HG03095 (cell line): ENCODE measurements at regions not wholly inside any gene's neighbourhood (a gene's known extent, or its start where the extent isn't known, plus 50 kb on each side); places are given as distances from the start of the nearest gene placed in this dataset.
A peak's percentile ranks its signal among the peaks of the same experiment; 100 is the strongest.
"Not testable (repeated sequence)": the region's sequence is repeated elsewhere in the genome, so short reads cannot be mapped to it uniquely, and the experiment has no call there.

Experiments used
- ATAC-seq: cut with Tn5 transposase; IDR thresholded peaks from one replicate; pipeline ENCODE4 v1.9.1; 2021; ENCODE audit warnings: moderate library complexity; ENCODE audit not compliant: unreplicated experiment

DNA sequence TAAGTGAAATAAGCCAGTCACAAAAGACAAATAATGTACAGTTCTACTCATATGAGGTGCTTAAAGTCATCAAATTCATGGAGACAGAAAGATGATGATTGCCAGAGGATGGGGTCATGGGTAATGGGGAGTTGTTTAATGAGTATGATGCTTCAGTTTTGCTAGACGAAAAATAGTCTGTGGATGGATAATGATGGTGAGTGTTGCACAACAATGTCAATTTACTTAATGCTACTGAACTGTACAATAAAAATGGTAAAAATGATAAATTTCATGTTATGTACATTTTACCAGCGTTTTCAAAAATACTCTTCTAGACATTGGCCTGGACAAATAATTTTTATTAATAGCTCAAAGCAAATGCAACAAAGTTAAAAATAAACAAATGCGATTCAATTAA, 118.5 kb upstream of the KYNU start:
- no peak for ATAC-seq

DNA sequence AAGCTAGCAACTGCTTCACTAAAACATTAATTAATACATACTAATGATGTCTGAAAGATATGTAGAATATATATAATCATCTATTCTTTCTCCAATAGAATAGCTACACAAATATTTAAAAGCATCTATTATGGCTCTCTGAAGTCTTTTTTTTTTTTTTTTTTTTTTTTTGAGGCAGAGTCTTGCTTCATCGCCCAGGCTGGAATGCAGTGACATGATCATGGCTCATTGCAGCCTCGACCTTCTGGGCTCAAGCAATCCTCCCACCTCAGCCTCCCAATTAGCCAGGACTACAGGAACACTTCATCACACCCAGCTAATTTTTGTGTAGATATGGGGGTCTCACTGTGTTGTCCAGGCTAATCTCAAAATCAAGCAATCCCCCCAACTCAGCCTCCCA, 120.4 kb upstream of the KYNU start:
- no peak for ATAC-seq

DNA sequence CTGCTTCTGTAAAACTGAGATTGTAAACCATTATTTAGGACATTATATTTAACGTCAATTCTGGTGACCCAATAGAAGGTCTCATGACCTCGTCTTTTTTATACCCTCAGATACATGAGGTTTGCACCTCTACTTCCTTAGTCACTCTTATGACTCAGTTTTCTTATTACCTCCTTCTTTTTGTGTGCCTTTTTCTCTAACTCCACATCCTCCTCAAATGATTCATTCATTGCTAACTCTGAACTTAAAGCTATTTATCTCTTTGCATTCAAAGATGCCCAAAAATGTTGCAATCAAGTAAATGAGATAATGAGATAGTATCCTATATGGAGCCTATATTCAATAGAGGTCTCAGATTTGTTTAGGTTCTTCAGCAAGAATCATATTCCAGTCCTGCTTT, 121.0 kb upstream of the KYNU start:
- ATAC-seq, result no peak

DNA sequence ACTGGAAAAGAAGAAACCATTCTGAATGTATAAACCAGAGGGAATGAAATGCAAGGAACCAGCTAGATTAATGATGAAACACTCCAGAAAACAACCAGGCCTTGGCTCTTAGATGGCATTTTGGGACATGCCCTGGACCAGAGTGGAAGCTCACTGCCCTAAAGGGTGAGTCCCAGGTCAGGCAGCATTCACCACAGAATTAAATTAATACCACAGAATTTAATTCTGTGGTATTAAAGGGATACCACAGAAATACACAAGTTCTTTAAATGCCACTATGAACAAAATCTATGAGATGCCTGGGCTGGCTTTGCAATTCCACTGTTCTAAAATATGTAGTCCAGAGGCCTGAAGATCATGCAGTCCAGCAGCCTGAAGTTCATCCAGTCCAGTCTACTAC, 122.3 kb upstream of the KYNU start:
- ATAC-seq, result no peak

DNA sequence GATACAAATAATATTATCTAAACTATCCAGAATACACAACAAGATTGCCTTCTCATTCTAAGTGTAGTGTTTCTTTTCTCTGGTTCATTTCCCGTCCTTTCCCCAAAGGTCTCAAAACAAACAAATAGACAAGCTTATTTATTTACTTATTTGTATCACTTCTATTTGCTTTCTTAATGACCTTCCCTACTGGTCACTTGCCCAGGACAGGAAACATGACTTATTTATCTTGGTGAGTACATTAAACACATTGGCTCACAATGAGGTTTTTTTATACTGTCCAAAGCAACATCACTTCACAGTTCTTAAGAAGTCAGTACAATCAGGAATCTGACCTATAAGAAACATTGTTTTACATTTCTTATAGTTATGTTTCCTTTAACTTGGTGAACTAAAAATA, 123.3 kb upstream of the KYNU start:
- ATAC-seq, result no peak

DNA sequence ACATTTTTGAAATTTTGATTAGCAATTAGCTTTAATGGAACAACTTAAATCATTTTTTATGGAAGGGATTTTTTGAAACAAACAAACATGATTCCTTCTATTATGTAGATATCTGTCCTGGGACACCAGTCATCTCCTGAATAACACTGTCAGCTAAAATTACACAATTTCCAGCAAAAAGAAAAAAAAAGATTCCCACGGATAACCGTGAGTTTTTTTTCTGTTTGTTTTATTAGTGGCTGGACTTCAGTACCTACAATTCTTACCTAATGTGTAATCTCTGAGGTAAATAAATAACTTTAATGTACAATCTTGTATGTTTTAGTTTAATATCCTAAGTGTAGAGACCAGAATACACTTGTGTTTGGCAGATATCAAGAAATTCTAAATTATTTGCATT, 126.6 kb upstream of the KYNU start:
- ATAC-seq, result no peak

DNA sequence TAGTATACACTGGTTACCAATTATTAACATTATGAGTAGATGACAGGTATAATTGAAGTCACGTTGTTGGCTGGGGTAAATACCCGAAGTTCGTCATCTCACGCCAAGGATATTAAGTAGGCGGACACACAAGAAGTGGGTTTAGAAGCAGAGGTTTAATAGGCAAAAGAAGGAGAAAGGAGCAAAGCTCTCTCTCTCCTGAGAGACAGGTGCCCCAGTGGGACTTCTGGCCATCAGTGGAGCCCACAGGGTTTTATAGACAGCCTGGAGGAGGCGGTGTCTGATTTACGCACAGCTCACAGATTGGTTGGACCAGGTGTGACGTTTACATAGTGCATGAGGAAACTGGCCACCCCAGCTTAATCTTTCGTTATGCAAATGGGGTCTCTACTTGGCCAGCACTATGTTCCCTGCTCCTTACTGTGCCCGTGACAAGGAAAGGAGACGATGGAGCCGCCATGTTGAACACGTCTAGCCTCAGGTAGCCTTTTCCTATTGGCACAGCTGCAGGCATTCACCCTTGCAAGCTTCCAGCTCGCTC, 128.8 kb upstream of the KYNU start:
- ATAC-seq, result no peak

DNA sequence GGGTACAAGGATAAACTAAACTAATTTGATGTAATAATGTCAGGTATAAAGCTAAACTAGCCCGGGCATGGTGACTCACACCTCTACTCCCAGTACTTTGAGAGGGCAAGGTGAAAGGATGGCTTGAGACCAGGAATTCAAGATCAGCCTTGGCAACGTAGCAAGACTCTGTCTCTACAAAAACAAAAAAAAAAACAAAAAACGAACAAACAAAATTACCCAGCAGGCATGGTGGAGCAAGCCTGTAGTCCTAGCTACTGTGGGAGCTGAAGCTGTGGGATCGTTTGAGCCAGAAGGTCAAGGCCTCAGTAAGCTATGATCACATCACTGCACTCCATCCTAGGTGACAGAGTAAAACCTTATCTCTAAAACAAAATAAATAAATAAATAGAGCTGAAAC, 131.8 kb upstream of the KYNU start:
- ATAC-seq, result no peak

DNA sequence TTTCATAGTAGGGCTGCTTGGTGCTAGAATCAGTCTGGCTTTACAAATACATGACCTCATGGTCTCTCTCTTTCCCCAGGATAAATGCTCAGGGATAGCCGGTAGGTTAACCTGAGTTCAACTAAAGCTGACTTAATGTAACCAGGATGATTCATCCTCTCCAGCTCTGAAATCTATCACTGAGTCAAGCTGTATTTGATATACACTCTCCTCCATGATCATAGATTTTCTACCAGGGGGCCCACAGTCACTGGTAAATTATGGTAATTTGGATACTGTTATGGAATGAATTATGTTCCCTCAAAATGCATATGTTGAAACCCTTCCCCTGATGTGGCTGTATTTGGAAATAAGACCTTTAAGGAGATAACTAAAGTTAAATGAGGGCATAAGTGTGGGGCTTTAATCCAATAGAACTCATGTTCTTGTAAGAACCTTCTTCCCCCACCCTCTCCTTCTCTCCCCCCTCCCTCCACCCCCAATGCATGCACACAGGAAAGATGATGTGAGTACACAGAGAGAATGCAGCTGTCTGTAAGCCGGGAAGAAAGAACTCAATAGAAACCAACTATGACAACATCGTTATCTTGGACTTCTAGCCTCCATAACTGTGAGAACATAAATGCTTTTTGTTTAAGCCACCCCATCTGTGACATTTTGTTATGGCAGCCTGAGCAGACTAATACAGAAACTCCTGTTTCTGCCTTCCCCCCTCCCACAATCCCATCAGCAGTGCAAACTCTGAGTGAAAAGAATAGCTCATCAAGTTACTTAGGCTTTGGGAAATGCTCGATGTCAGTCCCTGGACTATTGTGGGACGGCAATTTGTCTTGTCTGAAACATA, 134.9 kb upstream of the KYNU start:
- ATAC-seq, result peak; percentile 6

DNA sequence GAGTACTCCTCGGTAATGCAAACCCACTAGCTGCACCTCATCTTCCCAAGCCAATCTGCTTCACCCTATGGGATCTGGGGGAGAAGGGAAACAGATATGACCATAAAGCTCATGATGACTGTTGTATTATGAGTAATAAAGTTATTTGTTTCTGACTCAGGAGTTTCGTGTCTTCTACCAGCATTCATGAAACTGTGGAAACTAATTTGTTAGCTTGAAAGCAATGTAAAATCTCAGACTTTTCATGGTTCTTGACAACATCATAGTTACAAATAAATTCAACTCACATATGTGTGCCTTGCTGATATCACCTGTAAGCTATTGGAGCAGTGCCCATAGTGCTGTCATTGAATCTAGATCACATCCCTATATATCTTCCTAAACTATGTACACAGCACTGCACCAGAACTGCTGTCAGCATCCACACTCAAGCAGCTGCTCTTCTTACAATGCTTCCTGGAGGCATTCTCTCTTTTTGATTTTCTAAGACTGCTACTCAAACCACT, 135.6 kb upstream of the KYNU start:
- peak; percentile 61 for ATAC-seq

DNA sequence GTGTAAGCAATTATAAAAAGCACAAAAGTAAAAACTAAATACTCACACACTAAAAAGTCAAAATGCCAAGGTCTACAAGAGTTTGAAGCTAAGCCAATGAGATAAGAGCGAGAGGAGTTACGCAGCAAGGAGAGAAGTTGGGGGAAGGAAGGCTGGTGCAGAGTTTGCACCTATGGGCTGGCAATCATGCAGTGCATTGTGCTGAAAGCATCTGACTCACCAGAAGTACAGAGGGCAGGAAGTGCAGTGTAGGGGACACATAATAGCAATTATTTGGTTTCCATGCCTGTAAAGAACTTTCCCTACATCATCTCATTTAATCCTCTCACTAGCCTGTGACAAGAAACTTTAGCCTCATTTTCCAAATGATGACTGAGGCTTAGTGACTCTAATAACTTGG, 142.7 kb upstream of the KYNU start:
- no peak for ATAC-seq

DNA sequence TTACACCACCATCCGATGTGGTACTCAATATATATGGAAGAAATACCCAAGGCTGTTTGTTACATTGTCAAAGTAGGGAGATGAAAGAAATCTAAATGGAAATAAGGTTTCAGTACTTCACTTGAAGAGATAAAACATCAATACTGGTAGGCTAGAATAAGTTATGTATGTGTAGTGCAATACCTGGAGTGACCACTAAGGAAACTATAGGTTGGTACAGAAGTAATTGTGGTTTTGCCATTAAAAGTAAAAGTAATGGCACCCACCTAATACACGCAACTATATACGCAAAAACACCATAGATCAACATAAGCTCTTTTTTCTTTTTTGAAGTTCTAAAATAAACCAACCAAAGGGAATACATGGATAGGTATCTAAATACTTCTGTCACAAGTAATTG, 143.2 kb upstream of the KYNU start:
- no peak for ATAC-seq

DNA sequence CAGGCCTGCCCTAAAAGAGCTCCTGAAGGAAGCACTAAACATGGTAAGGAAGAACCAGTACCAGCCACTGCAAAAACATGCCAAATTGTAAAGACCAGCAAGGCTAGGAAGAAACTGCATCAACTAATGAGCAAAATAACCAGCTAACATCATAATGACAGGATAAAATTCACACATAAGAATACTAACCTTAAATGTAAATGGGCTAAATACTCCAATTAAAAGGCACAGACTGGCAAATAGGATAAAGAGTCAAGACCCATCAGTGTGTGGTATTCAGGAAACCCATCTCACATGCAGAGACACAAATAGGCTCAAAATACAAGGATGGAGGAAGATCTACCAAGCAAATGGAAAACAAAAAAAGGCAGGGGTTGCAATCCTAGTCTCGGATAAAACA, 147.7 kb upstream of the KYNU start:
- ATAC-seq, result not testable (repeated sequence)

DNA sequence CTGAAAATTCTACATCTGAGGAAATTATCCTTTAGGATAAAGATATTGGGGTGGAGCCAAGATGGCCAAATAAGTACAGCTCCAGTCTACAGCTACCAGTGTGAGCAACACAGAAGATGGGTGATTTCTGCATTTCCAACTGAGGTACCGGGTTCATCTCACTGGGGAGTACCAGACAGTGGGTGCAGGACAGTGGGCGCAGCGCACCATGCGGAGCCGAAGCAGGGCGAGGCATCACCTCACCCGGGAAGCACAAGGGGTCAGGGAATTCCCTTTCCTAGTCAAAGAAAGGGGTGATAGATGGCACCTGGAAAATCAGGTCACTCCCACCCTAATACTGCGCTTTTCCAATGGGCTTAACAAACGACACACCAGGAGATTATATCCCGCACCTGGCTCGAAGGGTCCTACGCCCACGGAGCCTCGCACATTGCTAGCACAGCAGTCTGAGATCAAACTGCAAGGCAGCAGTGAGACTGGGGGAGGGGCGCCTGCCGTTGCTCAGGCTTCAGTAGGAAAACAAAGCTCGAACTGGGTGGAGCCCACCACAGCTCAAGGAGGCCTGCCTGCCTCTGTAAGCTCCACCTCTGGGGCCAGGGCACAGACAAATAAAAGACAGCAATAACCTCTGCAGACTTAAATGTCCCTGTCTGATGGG, 149.5 kb upstream of the KYNU start:
- not testable (repeated sequence) for ATAC-seq

DNA sequence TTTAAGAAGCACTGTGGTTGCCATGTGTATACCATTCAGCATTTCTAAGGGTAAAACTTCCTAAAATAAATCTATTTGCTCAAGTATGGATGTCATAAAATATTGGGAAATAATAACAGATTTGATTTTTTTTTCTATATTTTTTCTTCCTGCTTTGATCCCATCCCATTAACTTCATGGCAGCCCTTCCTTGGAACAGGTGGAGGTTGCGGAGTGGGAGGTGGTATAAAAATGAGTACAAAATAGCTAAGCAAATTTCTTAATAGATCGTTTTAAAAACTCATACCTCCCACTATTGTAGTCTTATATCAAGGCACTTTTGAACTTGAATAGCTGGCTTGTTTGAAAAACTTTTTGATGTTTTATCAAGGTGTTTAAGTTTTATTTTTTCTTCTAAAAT, 152.1 kb upstream of the KYNU start:
- ATAC-seq, result no peak

DNA sequence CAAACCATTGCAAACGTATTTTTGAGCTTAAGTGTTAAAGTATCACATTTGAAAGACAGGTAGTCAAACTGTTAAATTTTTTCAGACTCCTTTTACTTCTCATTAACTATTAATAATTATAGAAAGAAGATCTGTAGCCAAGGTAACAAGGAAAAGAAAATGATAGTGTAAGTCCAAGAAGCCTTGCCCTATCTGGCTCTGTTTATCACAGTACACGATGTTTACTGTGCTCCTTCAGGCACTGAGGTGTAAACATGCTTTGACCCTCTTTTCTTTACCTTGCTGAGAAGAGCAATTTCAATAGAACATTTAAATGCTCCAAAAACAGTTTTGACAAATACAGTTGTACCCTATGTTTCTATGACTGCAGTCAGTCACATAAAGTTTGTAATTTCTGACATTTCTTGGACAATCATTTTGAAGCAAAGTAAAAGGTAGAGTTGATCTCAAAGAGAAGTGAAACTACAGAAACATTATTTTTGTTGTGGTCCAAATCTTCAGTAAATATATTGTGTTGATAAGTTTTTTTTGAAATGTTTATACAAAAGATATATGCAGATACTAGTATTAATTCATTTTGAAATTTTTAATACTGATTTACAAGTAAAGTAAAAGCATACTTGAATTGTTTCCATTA, 152.6 kb upstream of the KYNU start:
- ATAC-seq, result peak; percentile 58

DNA sequence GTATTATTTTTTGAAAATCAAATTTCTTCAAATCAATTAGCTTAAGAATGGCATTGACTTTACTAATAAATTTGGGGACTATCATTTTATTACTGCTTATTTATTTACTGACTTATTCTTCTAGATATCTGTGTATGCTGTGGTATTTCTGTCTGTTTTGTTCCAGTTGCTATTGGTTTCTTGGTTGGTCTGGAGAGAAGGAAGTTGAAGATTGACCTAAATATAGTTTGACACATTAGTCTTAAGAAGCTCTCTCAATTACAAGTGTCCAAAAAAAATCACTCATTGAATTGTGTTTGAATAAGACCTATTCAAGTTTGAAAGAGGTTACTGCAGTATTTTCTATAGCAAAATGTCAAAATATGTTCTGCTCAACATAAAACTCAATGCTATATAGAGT, 153.3 kb upstream of the KYNU start:
- no peak for ATAC-seq

DNA sequence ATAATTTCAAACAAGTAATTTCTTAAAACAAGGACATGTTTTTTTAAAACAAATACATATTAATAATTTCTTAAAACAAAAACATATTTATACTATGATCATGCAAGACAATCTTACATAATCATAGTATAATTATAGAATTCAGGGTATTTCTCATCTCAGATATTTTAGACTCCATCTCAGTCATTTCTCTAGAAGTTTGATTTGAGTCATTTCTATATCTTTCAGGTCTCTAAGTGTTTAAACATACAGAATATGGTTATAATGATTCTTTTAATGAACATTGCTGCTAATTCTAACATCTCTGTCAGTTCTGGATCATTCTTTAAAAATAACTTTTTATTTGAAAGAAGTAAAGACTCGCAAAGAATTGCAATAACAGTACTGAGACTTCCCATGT, 154.2 kb upstream of the KYNU start:
- no peak for ATAC-seq

DNA sequence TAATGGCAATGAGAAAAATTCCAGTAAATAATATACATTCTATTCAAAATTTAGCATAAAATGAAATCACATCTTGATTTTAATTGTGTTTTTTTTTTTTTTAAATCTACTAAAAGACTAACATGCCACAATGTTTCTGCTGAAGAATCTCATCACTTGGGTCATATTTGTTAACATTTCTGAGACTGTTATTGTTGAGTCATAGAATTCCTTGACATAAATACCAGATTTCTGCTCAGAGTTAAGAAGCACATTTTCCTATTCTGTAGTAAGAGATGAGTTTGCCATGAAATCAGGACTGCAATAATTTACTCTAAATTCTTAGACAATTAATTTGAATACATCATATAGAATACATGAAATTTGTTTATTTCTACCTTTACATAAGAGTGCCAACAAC, 154.9 kb upstream of the KYNU start:
- no peak for ATAC-seq

DNA sequence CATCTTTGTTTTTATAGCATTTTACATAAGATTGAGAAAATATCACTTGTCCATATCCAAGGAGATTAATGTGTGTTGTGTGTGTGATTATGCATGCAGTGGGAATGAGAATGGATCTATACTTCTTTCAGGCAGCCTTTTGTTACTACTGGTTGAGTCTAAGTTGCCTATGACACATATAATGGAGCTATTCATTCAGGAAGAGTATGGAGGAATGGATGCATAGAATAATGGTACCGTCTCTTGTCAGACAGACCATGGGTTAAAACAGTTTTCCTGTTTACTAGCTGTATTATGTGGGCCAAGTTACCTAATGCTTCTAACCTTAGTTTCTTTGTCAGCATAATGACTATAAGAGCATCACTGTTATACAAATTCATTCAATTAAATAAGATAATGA, 155.4 kb upstream of the KYNU start:
- ATAC-seq, result no peak

DNA sequence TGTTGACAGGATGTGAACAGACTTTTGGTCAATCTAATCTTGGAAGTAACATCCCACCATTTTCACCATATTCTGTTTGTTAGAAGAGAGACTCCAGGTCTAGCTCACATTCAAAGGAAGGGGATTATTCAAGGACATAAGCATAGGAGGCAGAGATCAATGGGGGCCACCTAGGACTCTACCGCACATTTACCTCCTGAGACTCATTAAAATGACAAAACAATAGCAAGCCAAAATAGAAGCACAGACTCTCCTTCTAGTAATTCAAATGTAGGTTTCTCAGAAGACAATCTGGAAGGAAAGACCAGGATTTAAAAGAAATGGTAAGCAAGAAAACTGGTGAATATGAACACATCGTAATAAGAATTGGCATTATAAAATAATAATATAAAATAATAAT, 156.4 kb upstream of the KYNU start:
- ATAC-seq, result no peak
